Spleen (tissue), 7 donors: ENCODE measurements at regions not wholly inside any gene's neighbourhood (a gene's known extent, or its start where the extent isn't known, plus 50 kb on each side); places are given as distances from the start of the nearest gene placed in this dataset.

Source experiments
- POLR2AphosphoS5 ChIP-seq, 3 donors: sonication (generic); formaldehyde crosslinking; IDR thresholded peaks; one replicate each; pipeline ENCODE4 v1.5.1; 2017; ENCODE audit warnings: antibody characterized with exemption in 3 of 3
- TF ChIP-seq, protein P1 (sequence below), 11 experiments: fragments of 200-600 bp in 7 of 11; fragments of 450-650 bp in 4 of 11; sonication (generic) in 4 of 11; IDR thresholded peaks in 8 of 11; conservative IDR thresholded peaks in 3 of 11; 1 replicate in 7 of 11; 2 replicates in 4 of 11; pipeline versions ENCODE4 v1.4.0 to v1.8.0; 2016 to 2021; ENCODE audit warnings: antibody characterized with exemption in 11 of 11, inconsistent platforms in 4 of 11, mild to moderate bottlenecking in 1 of 11
- donor health status: DM: no; HTN: no; CAD: no; lungs with moderate emphysema.
- donor health status: DM: no; HTN: no; CAD: no.
- donor health status: DM: no; HTN: no; CAD: no.

DNA sequence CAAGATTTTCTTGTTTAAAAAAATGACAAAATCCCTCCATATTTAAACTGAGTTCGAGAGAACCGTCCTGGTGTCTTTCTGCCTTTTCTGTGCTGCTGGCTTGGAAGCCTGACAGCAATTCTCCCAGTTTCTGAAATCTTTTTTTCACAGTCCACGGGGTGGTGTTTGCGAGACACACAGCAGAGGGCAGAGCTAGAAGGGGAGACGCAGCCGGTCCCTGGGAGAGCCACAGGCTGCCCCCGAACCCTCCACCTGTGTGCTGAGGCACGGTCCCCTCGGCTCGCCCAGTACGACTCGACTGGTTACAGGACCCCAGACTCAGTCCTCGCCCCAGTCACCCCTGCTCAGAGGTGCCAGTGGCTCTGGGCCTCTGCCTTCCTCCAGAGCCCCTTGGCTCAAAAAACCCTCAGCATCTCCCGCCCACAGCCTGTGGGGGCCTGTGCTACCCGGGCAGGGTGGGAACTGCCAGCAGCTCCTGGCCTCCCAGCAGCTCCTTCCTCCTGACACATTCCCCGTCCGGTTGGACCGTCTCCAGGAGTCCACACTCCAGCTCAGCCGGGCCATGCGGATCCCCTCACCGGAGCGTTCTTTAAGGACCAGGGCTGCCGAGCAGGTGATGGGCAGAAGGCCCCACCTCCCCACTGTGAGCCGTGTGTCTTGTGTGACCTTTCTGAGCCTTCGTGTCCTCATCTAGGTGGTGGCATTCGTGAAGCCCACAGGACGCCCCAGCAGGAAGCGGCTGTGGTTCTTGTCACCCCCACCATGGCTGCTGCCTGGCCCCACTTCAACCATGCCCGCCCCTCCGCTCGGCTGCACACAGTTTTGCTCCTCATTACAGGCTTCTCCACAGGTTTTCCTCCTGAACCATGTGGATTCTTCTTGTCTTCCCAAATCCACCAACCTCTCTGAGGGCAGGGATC is 52.3 kb upstream of the EN2 start:
- TF ChIP-seq, protein P1, sequence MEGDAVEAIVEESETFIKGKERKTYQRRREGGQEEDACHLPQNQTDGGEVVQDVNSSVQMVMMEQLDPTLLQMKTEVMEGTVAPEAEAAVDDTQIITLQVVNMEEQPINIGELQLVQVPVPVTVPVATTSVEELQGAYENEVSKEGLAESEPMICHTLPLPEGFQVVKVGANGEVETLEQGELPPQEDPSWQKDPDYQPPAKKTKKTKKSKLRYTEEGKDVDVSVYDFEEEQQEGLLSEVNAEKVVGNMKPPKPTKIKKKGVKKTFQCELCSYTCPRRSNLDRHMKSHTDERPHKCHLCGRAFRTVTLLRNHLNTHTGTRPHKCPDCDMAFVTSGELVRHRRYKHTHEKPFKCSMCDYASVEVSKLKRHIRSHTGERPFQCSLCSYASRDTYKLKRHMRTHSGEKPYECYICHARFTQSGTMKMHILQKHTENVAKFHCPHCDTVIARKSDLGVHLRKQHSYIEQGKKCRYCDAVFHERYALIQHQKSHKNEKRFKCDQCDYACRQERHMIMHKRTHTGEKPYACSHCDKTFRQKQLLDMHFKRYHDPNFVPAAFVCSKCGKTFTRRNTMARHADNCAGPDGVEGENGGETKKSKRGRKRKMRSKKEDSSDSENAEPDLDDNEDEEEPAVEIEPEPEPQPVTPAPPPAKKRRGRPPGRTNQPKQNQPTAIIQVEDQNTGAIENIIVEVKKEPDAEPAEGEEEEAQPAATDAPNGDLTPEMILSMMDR (IDR thresholded peaks at IDR 0.05 in 8 of 11, conservative IDR thresholded peaks at IDR 0.05 in 3 of 11): no peak
- TF ChIP-seq POLR2AphosphoS5 (IDR thresholded peaks at IDR 0.05): no peak
